ENCODE measurements at regions not wholly inside any gene's neighbourhood (a gene's known extent, or its start where the extent isn't known, plus 50 kb on each side); places are given as distances from the start of the nearest gene placed in this dataset.
"Not testable (repeated sequence)": the region's sequence is repeated elsewhere in the genome, so short reads cannot be mapped to it uniquely, and the experiment has no call there.

GRCh38 chr5:155661859-155662258 is 648.3 kb downstream of the KIF4B start:
- H3K36me3 ChIP-seq (ENCODE audit: insufficient read depth in 1 of 2, low read depth in 1 of 2): no peaks in the 10 kb centered on the region
- H3K27ac ChIP-seq: no peak overlapping the region
- ATAC-seq (no peak), DNase-seq (no peak)
- intact Hi-C loops (cut with DNase I): no loop called here
- H3K27me3 ChIP-seq (ENCODE audit: insufficient read depth in 3 of 3, low read length in 2 of 3): no peaks in the 10 kb centered on the region
- TF ChIP-seq, protein P1, sequence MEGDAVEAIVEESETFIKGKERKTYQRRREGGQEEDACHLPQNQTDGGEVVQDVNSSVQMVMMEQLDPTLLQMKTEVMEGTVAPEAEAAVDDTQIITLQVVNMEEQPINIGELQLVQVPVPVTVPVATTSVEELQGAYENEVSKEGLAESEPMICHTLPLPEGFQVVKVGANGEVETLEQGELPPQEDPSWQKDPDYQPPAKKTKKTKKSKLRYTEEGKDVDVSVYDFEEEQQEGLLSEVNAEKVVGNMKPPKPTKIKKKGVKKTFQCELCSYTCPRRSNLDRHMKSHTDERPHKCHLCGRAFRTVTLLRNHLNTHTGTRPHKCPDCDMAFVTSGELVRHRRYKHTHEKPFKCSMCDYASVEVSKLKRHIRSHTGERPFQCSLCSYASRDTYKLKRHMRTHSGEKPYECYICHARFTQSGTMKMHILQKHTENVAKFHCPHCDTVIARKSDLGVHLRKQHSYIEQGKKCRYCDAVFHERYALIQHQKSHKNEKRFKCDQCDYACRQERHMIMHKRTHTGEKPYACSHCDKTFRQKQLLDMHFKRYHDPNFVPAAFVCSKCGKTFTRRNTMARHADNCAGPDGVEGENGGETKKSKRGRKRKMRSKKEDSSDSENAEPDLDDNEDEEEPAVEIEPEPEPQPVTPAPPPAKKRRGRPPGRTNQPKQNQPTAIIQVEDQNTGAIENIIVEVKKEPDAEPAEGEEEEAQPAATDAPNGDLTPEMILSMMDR (IDR thresholded peaks at IDR 0.05): no peak
- no peak overlapping the region for H3K4me3 ChIP-seq
- no peaks in the 10 kb centered on the region for H3K4me1 ChIP-seq
- H3K9me3 ChIP-seq: no peaks in the 10 kb centered on the region

DNA sequence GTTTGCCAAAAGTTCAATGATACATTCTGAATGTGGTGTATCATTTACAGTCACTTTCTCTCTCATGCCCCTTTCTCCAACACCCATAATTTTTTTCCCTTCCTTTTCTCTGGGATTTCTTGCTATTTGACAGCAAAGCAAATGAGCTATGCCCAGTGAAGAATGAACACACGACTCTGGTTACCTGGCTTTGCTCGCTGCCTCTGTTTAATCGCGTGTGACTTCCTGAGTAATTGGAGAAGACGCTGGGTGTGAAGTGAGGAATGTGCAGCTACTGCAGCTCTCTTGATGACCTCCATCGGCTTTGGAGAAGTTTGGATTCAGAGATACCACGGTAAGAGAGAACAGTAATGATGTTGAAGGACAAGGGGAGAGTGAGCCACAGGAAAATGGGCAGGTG is 651.8 kb downstream of the KIF4B start:
- DNase-seq (no peak), ATAC-seq (no peak)
- Histone ChIP-seq H3K9me3 (no peaks in the 10 kb centered on the region), H3K4me1 (no peaks in the 10 kb centered on the region), H3K4me3 (no peak overlapping the region), H3K27ac (no peak overlapping the region), H3K27me3 (ENCODE audit: insufficient read depth in 3 of 3, low read length in 2 of 3) (no peaks in the 10 kb centered on the region), H3K36me3 (ENCODE audit: insufficient read depth in 1 of 2, low read depth in 1 of 2) (no peaks in the 10 kb centered on the region)
- intact Hi-C loops (cut with DNase I): no loop called here
- 22 to 38% (median 24%) methylated on average over 7 of the region's 7 CpGs for WGBS, 3 donors
- TF ChIP-seq, protein P1 (IDR thresholded peaks at IDR 0.05): no peak

GRCh38 chr5:155672001-155672400 is 655.0 kb upstream of the SGCD start:
- H3K27ac ChIP-seq; H3K9me3 ChIP-seq; ATAC-seq; H3K36me3 ChIP-seq (ENCODE audit: insufficient read depth in 1 of 2, low read depth in 1 of 2); H3K4me1 ChIP-seq; H3K27me3 ChIP-seq (ENCODE audit: insufficient read depth in 3 of 3, low read length in 2 of 3); intact Hi-C loops (cut with DNase I); H3K4me3 ChIP-seq; DNase-seq: not testable (repeated sequence)
- WGBS, 3 donors: 59 to 76% (median 64%) methylated on average over 7 of the region's 7 CpGs

GRCh38 chr5:155676967-155677366 is 650.0 kb upstream of the SGCD start:
- H3K36me3 ChIP-seq (ENCODE audit: insufficient read depth in 1 of 2, low read depth in 1 of 2): no peaks in the 10 kb centered on the region
- H3K27ac ChIP-seq: no peak overlapping the region
- TF ChIP-seq, protein P1 (IDR thresholded peaks at IDR 0.05): no peak
- no peak overlapping the region for H3K4me3 ChIP-seq
- no peaks in the 10 kb centered on the region for H3K27me3 ChIP-seq (ENCODE audit: insufficient read depth in 3 of 3, low read length in 2 of 3)
- DNase-seq (no peak), ATAC-seq (no peak)
- H3K9me3 ChIP-seq: peaks cover 6% of the 10 kb centered on the region
- no peaks in the 10 kb centered on the region for H3K4me1 ChIP-seq
- intact Hi-C loops (cut with DNase I): no loop called here

DNA sequence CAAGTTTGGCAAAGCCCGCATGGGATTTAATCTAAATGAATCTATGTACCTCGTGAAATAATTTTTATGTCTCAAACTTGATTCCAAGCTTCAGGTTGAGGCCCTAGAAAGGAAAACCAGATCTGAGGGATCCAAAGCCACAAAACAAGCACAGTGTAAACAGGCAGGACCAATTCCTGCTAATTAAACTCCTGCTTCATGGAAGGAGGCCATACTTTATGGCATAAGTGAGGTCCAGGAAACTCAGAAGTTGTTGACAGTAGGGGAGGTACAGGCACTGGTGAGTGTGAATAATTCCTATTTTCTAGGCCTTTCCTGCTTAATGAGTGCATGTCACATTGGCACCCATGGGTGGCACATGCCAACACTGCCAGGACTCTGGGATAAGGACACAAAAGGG is 648.6 kb upstream of the SGCD start:
- H3K36me3 ChIP-seq (ENCODE audit: insufficient read depth in 1 of 2, low read depth in 1 of 2): no peaks in the 10 kb centered on the region
- ATAC-seq (no peak), DNase-seq (no peak)
- intact Hi-C loops (cut with DNase I): no loop called here
- 72 to 78% (median 75%) methylated on average over 2 of the region's 2 CpGs for WGBS, 3 donors
- H3K27me3 ChIP-seq (ENCODE audit: insufficient read depth in 3 of 3, low read length in 2 of 3): no peaks in the 10 kb centered on the region
- H3K9me3 ChIP-seq: peaks cover 6% of the 10 kb centered on the region
- no peak overlapping the region for H3K27ac ChIP-seq
- TF ChIP-seq, protein P1 (IDR thresholded peaks at IDR 0.05): no peak
- H3K4me1 ChIP-seq: no peaks in the 10 kb centered on the region
- no peak overlapping the region for H3K4me3 ChIP-seq
